Pons (tissue), 1 donor: ENCODE measurements at regions not wholly inside any gene's neighbourhood (a gene's known extent, or its start where the extent isn't known, plus 50 kb on each side); places are given as distances from the start of the nearest gene placed in this dataset.

ENCODE experiments used
- DNase-seq: peaks from one replicate; pipeline ENCODE4 v3.0.0-alpha.2; 2016; ENCODE audit warnings: low spot score

- DNase-seq: no peak
These were observed 50.0 kb downstream of the PITPNM2 start for GRCh38 chr12:123100882-123101281.

GRCh38 chr12:123100450-123100849 lies 50.4 kb downstream of the PITPNM2 start:
- DNase-seq: no peak

GRCh38 chr12:123099560-123100192 lies 51.2 kb downstream of the PITPNM2 start:
- no peak for DNase-seq

GRCh38 chr12:123098780-123099179 lies 52.1 kb downstream of the PITPNM2 start:
- no peak for DNase-seq

GRCh38 chr12:123097561-123098084 lies 53.3 kb downstream of the PITPNM2 start:
- no peak for DNase-seq

GRCh38 chr12:123096741-123097140 lies 54.1 kb downstream of the PITPNM2 start:
- no peak for DNase-seq

- peak; percentile 25 for DNase-seq
These were observed 54.7 kb downstream of the PITPNM2 start for GRCh38 chr12:123096182-123096581.

GRCh38 chr12:123095078-123095881 lies 55.6 kb downstream of the PITPNM2 start:
- no peak for DNase-seq

GRCh38 chr12:123094349-123095077 lies 56.4 kb downstream of the PITPNM2 start:
- no peak for DNase-seq

GRCh38 chr12:123092866-123093265 lies 58.0 kb downstream of the PITPNM2 start:
- no peak for DNase-seq

GRCh38 chr12:123091230-123092150 lies 59.4 kb downstream of the PITPNM2 start:
- no peak for DNase-seq

- no peak for DNase-seq
These were observed 61.1 kb downstream of the PITPNM2 start for GRCh38 chr12:123089631-123090353.

- peak; percentile 21 for DNase-seq
These were observed 61.8 kb downstream of the PITPNM2 start for GRCh38 chr12:123089140-123089539.

GRCh38 chr12:123085730-123086487 lies 65.0 kb downstream of the PITPNM2 start:
- no peak for DNase-seq

GRCh38 chr12:123085066-123085465 lies 65.8 kb downstream of the PITPNM2 start:
- DNase-seq: no peak

GRCh38 chr12:123083661-123084571 lies 67.0 kb downstream of the PITPNM2 start:
- DNase-seq: no peak

GRCh38 chr12:123080634-123081033 lies 70.3 kb downstream of the PITPNM2 start:
- no peak for DNase-seq

- DNase-seq: no peak
These were observed 72.2 kb downstream of the PITPNM2 start for GRCh38 chr12:123078531-123079155.

GRCh38 chr12:123078120-123078465 lies 72.8 kb downstream of the PITPNM2 start:
- DNase-seq: no peak
